ENCODE measurements at regions not wholly inside any gene's neighbourhood (a gene's known extent, or its start where the extent isn't known, plus 50 kb on each side); places are given as distances from the start of the nearest gene placed in this dataset.

- no peaks in the 10 kb centered on the region for H3K36me3 Mint-ChIP-seq (ENCODE audit: unreplicated experiment)
- H3K27ac Mint-ChIP-seq (ENCODE audit: unreplicated experiment), result no peak overlapping the region
- DNase-seq, result no peak
- no peaks in the 10 kb centered on the region for H3K9me3 Mint-ChIP-seq (ENCODE audit: unreplicated experiment)
- no peak for TF ChIP-seq CTCF (IDR thresholded peaks at IDR 0.05; ENCODE audit: partially characterized antibody, unreplicated experiment)
- no peaks in the 10 kb centered on the region for H3K27me3 Mint-ChIP-seq (ENCODE audit: unreplicated experiment)
- no peak overlapping the region for H3K4me3 Mint-ChIP-seq (ENCODE audit: unreplicated experiment)
- H3K4me1 Mint-ChIP-seq (ENCODE audit: low read depth, unreplicated experiment), result no peaks in the 10 kb centered on the region
Measured at GRCh38 chr3:191696348-191696747, 235.4 kb downstream of the PYDC2 start.

GRCh38 chr3:191699546-191699945, 238.6 kb downstream of the PYDC2 start:
- TF ChIP-seq CTCF (IDR thresholded peaks at IDR 0.05; ENCODE audit: partially characterized antibody, unreplicated experiment), result no peak
- Mint-ChIP-seq H3K27ac (ENCODE audit: unreplicated experiment) (no peak overlapping the region), H3K9me3 (ENCODE audit: unreplicated experiment) (no peaks in the 10 kb centered on the region), H3K4me1 (ENCODE audit: low read depth, unreplicated experiment) (no peaks in the 10 kb centered on the region), H3K36me3 (ENCODE audit: unreplicated experiment) (peaks cover 5% of the 10 kb centered on the region), H3K4me3 (ENCODE audit: unreplicated experiment) (no peak overlapping the region), H3K27me3 (ENCODE audit: unreplicated experiment) (no peaks in the 10 kb centered on the region)
- no peak for DNase-seq

DNA sequence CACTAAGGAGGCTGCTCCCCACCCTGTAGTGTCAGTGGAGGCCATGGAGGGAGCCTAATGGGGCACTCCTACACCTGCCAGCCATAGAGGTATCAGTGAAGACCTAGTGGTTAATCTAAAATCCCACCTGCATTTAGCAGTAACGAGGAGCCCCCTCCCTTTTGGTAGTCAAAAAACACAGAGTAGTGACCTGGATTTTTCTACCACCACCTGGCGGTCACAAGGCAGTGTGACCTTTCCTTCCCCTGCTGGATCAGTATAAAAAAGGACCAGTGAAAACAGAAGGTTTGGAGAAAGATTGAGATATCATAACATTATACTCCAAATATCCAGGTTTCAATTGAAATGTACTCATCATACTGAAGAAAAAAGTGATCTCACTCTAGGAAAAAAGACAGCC, 241.2 kb downstream of the PYDC2 start:
- Mint-ChIP-seq H3K27ac (ENCODE audit: unreplicated experiment) (no peak overlapping the region), H3K9me3 (ENCODE audit: unreplicated experiment) (no peaks in the 10 kb centered on the region), H3K4me1 (ENCODE audit: low read depth, unreplicated experiment) (no peaks in the 10 kb centered on the region), H3K27me3 (ENCODE audit: unreplicated experiment) (no peaks in the 10 kb centered on the region), H3K36me3 (ENCODE audit: unreplicated experiment) (peaks cover 5% of the 10 kb centered on the region), H3K4me3 (ENCODE audit: unreplicated experiment) (no peak overlapping the region)
- no peak for DNase-seq
- TF ChIP-seq CTCF (IDR thresholded peaks at IDR 0.05; ENCODE audit: partially characterized antibody, unreplicated experiment), result no peak

- Mint-ChIP-seq H3K27ac (ENCODE audit: unreplicated experiment) (no peak overlapping the region), H3K36me3 (ENCODE audit: unreplicated experiment) (no peaks in the 10 kb centered on the region), H3K9me3 (ENCODE audit: unreplicated experiment) (no peaks in the 10 kb centered on the region), H3K4me1 (ENCODE audit: low read depth, unreplicated experiment) (no peaks in the 10 kb centered on the region), H3K4me3 (ENCODE audit: unreplicated experiment) (no peak overlapping the region), H3K27me3 (ENCODE audit: unreplicated experiment) (no peaks in the 10 kb centered on the region)
- no peak for TF ChIP-seq CTCF (IDR thresholded peaks at IDR 0.05; ENCODE audit: partially characterized antibody, unreplicated experiment)
- no peak for DNase-seq
Measured at GRCh38 chr3:191707817-191708216, 246.9 kb downstream of the PYDC2 start.

- DNase-seq, result no peak
- H3K9me3 Mint-ChIP-seq (ENCODE audit: unreplicated experiment), result no peaks in the 10 kb centered on the region
- no peak overlapping the region for H3K27ac Mint-ChIP-seq (ENCODE audit: unreplicated experiment)
- H3K36me3 Mint-ChIP-seq (ENCODE audit: unreplicated experiment), result no peaks in the 10 kb centered on the region
- TF ChIP-seq CTCF (IDR thresholded peaks at IDR 0.05; ENCODE audit: partially characterized antibody, unreplicated experiment), result no peak
- H3K27me3 Mint-ChIP-seq (ENCODE audit: unreplicated experiment), result no peaks in the 10 kb centered on the region
- H3K4me1 Mint-ChIP-seq (ENCODE audit: low read depth, unreplicated experiment), result no peaks in the 10 kb centered on the region
- no peak overlapping the region for H3K4me3 Mint-ChIP-seq (ENCODE audit: unreplicated experiment)
Measured at GRCh38 chr3:191715585-191715984, 254.6 kb downstream of the PYDC2 start.
